BE2C (cell line): ENCODE measurements at regions not wholly inside any gene's neighbourhood (a gene's known extent, or its start where the extent isn't known, plus 50 kb on each side); places are given as distances from the start of the nearest gene placed in this dataset.
"Not testable (repeated sequence)": the region's sequence is repeated elsewhere in the genome, so short reads cannot be mapped to it uniquely, and the experiment has no call there.

Experiments
- DNase-seq: peaks from one replicate; pipeline ENCODE4 v3.0.0-alpha.2; 2020
- H3K27me3 ChIP-seq: fragments of 250-450 bp; sonication (Bioruptor Pico); 2 replicates; pipeline ENCODE4 v1.5.1; 2020; ENCODE audit warnings: mild to moderate bottlenecking
- H3K36me3 ChIP-seq: fragments of 250-450 bp; sonication (Bioruptor Pico); 2 replicates; pipeline ENCODE4 v1.5.1; 2020; ENCODE audit warnings: mild to moderate bottlenecking
- H3K4me1 ChIP-seq: fragments of 250-450 bp; sonication (Bioruptor Pico); 2 replicates; pipeline ENCODE4 v1.5.1; 2020
- H3K4me3 ChIP-seq: 2 replicates; pipeline ENCODE4 v1.5.1; 2011; ENCODE audit warnings: low read depth, low read length
- H3K9me3 ChIP-seq: fragments of 250-450 bp; sonication (Bioruptor Pico); 2 replicates; pipeline ENCODE4 v1.5.1; 2020
- TF ChIP-seq, protein P1 (sequence below): IDR thresholded peaks from 2 replicates; pipeline ENCODE4 v1.5.1; 2012; ENCODE audit warnings: mild to moderate bottlenecking, low read depth, low read length

DNA sequence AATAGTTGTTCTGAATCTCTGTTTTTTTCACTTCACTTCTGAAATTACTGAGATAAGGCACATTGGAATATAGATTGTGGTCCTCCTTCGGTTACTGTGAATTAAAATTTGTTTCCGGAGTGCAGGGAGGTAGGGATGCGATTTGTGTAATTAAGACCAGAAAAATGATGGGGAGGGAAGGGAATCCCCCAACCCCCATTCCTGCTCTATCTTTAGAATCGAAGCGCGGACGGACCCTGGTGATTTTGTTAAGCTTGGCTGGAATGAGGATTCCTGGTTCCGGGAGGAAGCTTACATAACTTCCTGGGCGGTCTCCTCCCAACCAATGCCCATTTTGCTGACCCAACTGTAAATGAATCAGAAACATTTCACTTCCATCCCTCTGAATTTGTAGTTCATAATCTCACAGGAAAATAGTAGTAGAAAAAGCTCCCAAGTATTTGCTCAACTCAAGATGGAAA is 220.1 kb upstream of the MSX2 start:
- H3K36me3 ChIP-seq: no peaks in the 10 kb centered on the region
- H3K4me3 ChIP-seq: peak overlapping the region; percentile 41
- H3K4me1 ChIP-seq: no peaks in the 10 kb centered on the region
- no peaks in the 10 kb centered on the region for H3K27me3 ChIP-seq
- DNase-seq: no peak
- TF ChIP-seq, protein P1, sequence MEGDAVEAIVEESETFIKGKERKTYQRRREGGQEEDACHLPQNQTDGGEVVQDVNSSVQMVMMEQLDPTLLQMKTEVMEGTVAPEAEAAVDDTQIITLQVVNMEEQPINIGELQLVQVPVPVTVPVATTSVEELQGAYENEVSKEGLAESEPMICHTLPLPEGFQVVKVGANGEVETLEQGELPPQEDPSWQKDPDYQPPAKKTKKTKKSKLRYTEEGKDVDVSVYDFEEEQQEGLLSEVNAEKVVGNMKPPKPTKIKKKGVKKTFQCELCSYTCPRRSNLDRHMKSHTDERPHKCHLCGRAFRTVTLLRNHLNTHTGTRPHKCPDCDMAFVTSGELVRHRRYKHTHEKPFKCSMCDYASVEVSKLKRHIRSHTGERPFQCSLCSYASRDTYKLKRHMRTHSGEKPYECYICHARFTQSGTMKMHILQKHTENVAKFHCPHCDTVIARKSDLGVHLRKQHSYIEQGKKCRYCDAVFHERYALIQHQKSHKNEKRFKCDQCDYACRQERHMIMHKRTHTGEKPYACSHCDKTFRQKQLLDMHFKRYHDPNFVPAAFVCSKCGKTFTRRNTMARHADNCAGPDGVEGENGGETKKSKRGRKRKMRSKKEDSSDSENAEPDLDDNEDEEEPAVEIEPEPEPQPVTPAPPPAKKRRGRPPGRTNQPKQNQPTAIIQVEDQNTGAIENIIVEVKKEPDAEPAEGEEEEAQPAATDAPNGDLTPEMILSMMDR: no peak
- H3K9me3 ChIP-seq: no peaks in the 10 kb centered on the region; the same call in 1 of the 2 replicates

DNA sequence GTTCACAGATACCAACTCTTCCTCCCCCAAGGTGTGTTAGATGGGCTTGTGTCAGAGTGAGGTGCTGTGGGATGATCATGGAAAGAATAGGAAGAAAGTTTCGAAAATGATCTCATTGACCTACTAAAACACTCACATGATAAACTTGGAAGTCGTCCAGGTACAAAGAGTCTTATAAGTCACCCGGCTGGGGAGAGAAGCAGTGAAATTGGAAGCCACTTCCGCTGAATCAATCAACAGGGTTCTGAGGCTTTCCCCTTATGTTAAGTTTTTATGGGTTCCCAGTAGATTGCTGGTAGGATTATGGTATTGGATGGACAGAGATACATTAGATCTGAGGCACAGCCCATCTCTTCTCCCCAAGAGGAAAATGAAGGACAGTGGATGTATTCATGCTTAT is 218.8 kb upstream of the MSX2 start:
- Histone ChIP-seq H3K4me1 (no peaks in the 10 kb centered on the region), H3K27me3 (no peaks in the 10 kb centered on the region), H3K4me3 (no peak overlapping the region), H3K36me3 (no peaks in the 10 kb centered on the region), H3K9me3 (no peaks in the 10 kb centered on the region; the same call in 1 of the 2 replicates)
- TF ChIP-seq, protein P1: no peak
- DNase-seq: no peak

DNA sequence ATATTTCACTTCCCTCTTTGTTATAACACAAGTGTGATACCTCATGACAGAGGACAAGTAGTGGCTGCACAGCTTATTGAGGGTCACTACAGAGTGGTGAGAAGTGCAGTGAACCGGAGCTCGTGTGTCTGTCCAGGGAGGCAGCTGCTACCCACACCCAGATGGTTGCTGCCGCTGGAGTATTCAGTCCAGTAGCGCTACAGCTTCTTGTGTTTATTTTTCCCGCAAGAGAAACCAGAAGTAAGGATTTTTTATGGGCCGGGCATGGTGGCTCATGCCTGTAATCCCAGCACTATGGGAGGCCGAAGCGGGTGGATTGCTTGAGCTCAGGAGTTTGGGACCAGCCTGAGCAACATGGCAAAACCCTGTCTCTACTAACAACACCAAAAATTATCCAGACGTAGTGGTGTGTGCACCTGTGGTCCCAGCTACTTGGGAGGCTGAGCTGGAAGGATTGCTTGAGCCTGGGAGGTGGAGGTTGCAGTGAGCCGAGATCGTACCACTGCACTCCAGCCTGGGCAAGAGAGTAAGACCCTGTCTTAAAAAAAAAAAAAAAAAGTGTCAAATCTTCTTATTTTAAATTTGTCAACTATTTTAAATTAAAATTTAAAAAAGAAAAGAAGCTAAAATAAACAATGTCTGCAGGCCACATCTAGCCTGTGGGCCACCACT is 213.5 kb upstream of the MSX2 start:
- H3K9me3 ChIP-seq, H3K4me1 ChIP-seq, H3K4me3 ChIP-seq, DNase-seq, H3K36me3 ChIP-seq, H3K27me3 ChIP-seq: not testable (repeated sequence)

DNA sequence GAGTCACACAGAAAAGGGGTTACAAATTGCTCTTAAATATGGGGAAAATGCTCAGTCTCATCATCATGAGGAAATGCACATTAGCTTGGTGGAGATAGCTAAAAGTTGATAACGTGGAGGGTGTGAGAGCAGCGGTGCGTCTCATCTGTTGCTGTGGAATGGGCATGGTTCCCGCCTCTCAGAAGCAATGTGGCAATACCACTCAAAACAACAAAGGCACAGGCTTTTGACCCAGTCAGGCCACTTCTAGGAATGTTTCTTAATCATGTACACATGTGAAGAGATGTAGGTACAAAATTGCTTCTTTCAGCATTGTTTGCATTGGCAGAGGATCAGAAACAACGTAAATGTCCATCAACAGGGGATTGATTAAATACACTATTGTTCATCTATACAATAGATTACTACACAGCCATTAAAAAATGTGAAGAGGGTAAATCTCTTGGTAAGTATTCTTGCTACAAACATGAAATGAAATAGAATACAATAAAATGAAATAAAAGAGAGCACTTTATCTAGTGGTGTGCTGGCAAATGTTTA is 212.6 kb upstream of the MSX2 start:
- Histone ChIP-seq H3K4me1 (no peaks in the 10 kb centered on the region), H3K4me3 (no peak overlapping the region), H3K36me3 (no peaks in the 10 kb centered on the region), H3K27me3 (no peaks in the 10 kb centered on the region), H3K9me3 (no peaks in the 10 kb centered on the region)
- TF ChIP-seq, protein P1: no peak
- DNase-seq: no peak

DNA sequence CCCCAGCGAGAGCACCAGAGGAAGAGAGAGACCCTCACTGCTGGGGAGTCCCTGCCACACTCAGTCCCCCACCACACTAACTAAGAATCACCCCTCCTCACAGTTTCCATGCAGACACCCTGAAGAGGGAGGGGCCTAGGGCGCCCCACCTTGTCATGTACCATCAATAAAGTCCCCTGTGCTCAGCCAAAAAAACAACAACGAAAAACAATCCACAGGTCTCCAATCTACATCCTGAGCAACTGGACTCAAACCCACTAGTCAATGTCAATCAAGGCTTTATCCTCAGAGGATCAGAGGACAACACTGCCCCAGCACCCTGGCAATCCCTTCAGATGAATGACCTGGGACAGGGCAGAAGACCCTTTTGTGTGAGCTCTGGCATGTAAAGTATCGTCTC is 210.1 kb upstream of the MSX2 start:
- TF ChIP-seq, protein P1: no peak
- H3K27me3 ChIP-seq: no peaks in the 10 kb centered on the region
- no peaks in the 10 kb centered on the region for H3K9me3 ChIP-seq
- H3K4me3 ChIP-seq: no peak overlapping the region
- H3K36me3 ChIP-seq: no peaks in the 10 kb centered on the region
- no peak for DNase-seq
- no peaks in the 10 kb centered on the region for H3K4me1 ChIP-seq

DNA sequence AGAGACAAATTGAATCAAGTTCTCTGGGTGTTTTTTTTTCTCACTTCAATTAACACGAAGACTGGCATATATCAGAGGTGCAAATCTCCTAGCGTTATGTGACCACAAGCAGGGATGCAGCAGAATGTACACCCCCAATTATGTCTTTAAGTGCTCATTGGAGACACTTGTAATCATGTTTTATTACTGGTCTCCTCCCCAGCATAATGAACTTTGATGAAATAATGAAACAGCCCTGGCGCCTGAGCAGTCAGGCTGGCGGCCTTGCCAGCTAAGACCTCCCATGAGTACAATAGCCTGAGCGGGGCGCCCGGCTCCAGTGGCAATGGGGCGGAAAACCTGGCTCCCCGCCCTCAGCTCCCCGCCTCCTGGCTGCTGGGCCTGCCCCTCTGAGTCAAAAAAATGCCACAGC is 209.4 kb upstream of the MSX2 start:
- no peaks in the 10 kb centered on the region for H3K9me3 ChIP-seq
- DNase-seq: peak; percentile 27
- no peaks in the 10 kb centered on the region for H3K36me3 ChIP-seq
- no peak overlapping the region for H3K4me3 ChIP-seq
- no peaks in the 10 kb centered on the region for H3K27me3 ChIP-seq
- no peaks in the 10 kb centered on the region for H3K4me1 ChIP-seq
- TF ChIP-seq, protein P1: no peak
